ENCODE measurements at regions not wholly inside any gene's neighbourhood (a gene's known extent, or its start where the extent isn't known, plus 50 kb on each side); places are given as distances from the start of the nearest gene placed in this dataset.

- H3K27me3 ChIP-seq (replicated peaks; ENCODE audit: control insufficient read depth, insufficient read depth, low read length, poor library complexity, severe bottlenecking), result no peaks in the 10 kb centered on the region
- no peak for DNase-seq
- H3K27ac ChIP-seq (ENCODE audit: insufficient read depth, low read length, poor library complexity, severe bottlenecking), result no peak overlapping the region
- H3K4me3 ChIP-seq (ENCODE audit: insufficient read depth, low read depth, low read length, poor library complexity, severe bottlenecking), result no peak overlapping the region
- H3K9me3 ChIP-seq (ENCODE audit: control insufficient read depth, low read length), result no peaks in the 10 kb centered on the region
- no peaks in the 10 kb centered on the region for H3K4me1 ChIP-seq (ENCODE audit: control insufficient read depth, insufficient read depth, low read length, poor library complexity, severe bottlenecking)
- no peaks in the 10 kb centered on the region for H3K36me3 ChIP-seq (ENCODE audit: control insufficient read depth, insufficient read depth, low read length)
Measured at GRCh38 chr1:56287721-56288120, 291.6 kb downstream of the PLPP3 start.

GRCh38 chr1:56286956-56287355, 292.4 kb downstream of the PLPP3 start:
- Histone ChIP-seq H3K36me3 (ENCODE audit: control insufficient read depth, insufficient read depth, low read length) (no peaks in the 10 kb centered on the region), H3K27me3 (replicated peaks; ENCODE audit: control insufficient read depth, insufficient read depth, low read length, poor library complexity, severe bottlenecking) (no peaks in the 10 kb centered on the region), H3K4me1 (ENCODE audit: control insufficient read depth, insufficient read depth, low read length, poor library complexity, severe bottlenecking) (no peaks in the 10 kb centered on the region), H3K27ac (ENCODE audit: insufficient read depth, low read length, poor library complexity, severe bottlenecking) (no peak overlapping the region), H3K4me3 (ENCODE audit: insufficient read depth, low read depth, low read length, poor library complexity, severe bottlenecking) (no peak overlapping the region), H3K9me3 (ENCODE audit: control insufficient read depth, low read length) (no peaks in the 10 kb centered on the region)
- no peak for DNase-seq

GRCh38 chr1:56286506-56286905, 292.9 kb downstream of the PLPP3 start:
- H3K4me1 ChIP-seq (ENCODE audit: control insufficient read depth, insufficient read depth, low read length, poor library complexity, severe bottlenecking), result no peaks in the 10 kb centered on the region
- H3K9me3 ChIP-seq (ENCODE audit: control insufficient read depth, low read length), result no peaks in the 10 kb centered on the region
- no peaks in the 10 kb centered on the region for H3K27me3 ChIP-seq (replicated peaks; ENCODE audit: control insufficient read depth, insufficient read depth, low read length, poor library complexity, severe bottlenecking)
- no peak for DNase-seq
- no peaks in the 10 kb centered on the region for H3K36me3 ChIP-seq (ENCODE audit: control insufficient read depth, insufficient read depth, low read length)
- no peak overlapping the region for H3K27ac ChIP-seq (ENCODE audit: insufficient read depth, low read length, poor library complexity, severe bottlenecking)
- H3K4me3 ChIP-seq (ENCODE audit: insufficient read depth, low read depth, low read length, poor library complexity, severe bottlenecking), result no peak overlapping the region

DNA sequence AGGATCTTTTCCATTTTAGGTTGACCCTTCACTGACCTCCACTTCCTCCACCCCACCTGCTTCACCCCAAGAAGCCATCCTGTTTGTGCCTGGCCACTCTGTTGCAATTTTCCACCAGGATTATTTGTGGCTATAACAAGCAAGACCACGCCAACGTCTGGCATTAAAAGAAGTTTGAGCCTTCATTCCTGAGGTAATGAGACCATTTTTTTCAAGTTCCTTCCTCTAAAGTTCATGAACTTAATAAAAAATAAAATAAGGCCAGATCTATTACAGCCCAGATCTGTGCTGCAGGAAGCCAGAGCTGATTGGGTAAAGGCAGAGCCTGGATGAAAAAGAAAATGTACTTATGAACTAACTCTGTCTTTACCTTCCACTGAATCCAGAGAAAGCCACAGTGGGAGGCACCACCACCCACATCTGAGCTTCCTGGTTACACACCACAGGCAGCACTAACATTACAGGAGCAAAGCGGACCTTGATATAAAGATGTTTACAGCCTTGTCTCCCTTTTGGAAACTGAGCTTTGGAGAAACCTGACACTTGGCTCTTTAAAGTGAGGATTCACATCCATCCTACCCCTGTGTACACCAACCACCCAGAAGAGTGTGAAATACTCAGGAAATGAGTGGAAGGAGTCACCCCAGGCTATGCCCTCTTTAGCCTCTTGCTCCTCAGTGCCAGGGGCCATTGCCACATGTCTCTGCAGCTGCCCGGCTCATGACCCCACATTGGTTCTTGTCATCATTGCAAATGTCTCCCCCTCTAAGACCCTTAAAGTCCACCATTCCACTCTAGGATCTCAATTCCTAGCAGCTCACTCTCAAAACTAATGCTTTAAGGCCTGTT, 293.6 kb downstream of the PLPP3 start:
- no peak for DNase-seq
- no peaks in the 10 kb centered on the region for H3K36me3 ChIP-seq (ENCODE audit: control insufficient read depth, insufficient read depth, low read length)
- no peak overlapping the region for H3K27ac ChIP-seq (ENCODE audit: insufficient read depth, low read length, poor library complexity, severe bottlenecking)
- H3K4me3 ChIP-seq (ENCODE audit: insufficient read depth, low read depth, low read length, poor library complexity, severe bottlenecking), result no peak overlapping the region
- H3K27me3 ChIP-seq (replicated peaks; ENCODE audit: control insufficient read depth, insufficient read depth, low read length, poor library complexity, severe bottlenecking), result no peaks in the 10 kb centered on the region
- H3K4me1 ChIP-seq (ENCODE audit: control insufficient read depth, insufficient read depth, low read length, poor library complexity, severe bottlenecking), result no peaks in the 10 kb centered on the region
- H3K9me3 ChIP-seq (ENCODE audit: control insufficient read depth, low read length), result no peaks in the 10 kb centered on the region

GRCh38 chr1:56284928-56285327, 294.4 kb downstream of the PLPP3 start:
- no peak overlapping the region for H3K27ac ChIP-seq (ENCODE audit: insufficient read depth, low read length, poor library complexity, severe bottlenecking)
- no peak for DNase-seq
- no peaks in the 10 kb centered on the region for H3K36me3 ChIP-seq (ENCODE audit: control insufficient read depth, insufficient read depth, low read length)
- H3K4me3 ChIP-seq (ENCODE audit: insufficient read depth, low read depth, low read length, poor library complexity, severe bottlenecking), result no peak overlapping the region
- no peaks in the 10 kb centered on the region for H3K27me3 ChIP-seq (replicated peaks; ENCODE audit: control insufficient read depth, insufficient read depth, low read length, poor library complexity, severe bottlenecking)
- H3K9me3 ChIP-seq (ENCODE audit: control insufficient read depth, low read length), result no peaks in the 10 kb centered on the region
- H3K4me1 ChIP-seq (ENCODE audit: control insufficient read depth, insufficient read depth, low read length, poor library complexity, severe bottlenecking), result no peaks in the 10 kb centered on the region

DNA sequence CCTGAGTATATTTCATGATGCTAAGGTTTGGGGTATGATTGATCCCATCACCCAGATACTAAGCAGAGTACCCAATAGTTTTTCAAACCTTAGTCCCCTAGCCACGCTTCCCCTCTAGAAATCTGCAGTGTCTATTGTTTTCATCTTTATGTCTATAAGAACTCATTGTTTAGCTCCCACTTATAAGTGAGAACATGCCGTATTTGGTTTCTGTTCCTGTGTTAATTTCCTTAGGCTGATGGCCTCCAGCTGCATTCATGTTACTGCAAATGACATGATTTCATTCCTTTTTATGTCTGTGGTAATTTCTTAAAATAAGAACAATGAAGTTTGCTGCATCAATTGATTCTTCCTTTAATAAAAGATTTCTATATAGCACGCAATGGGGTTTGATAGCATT, 301.3 kb downstream of the PLPP3 start:
- H3K36me3 ChIP-seq (ENCODE audit: control insufficient read depth, insufficient read depth, low read length), result no peaks in the 10 kb centered on the region
- no peak overlapping the region for H3K27ac ChIP-seq (ENCODE audit: insufficient read depth, low read length, poor library complexity, severe bottlenecking)
- no peaks in the 10 kb centered on the region for H3K4me1 ChIP-seq (ENCODE audit: control insufficient read depth, insufficient read depth, low read length, poor library complexity, severe bottlenecking)
- H3K27me3 ChIP-seq (replicated peaks; ENCODE audit: control insufficient read depth, insufficient read depth, low read length, poor library complexity, severe bottlenecking), result no peaks in the 10 kb centered on the region
- H3K4me3 ChIP-seq (ENCODE audit: insufficient read depth, low read depth, low read length, poor library complexity, severe bottlenecking), result no peak overlapping the region
- H3K9me3 ChIP-seq (ENCODE audit: control insufficient read depth, low read length), result no peaks in the 10 kb centered on the region
- DNase-seq, result no peak

DNA sequence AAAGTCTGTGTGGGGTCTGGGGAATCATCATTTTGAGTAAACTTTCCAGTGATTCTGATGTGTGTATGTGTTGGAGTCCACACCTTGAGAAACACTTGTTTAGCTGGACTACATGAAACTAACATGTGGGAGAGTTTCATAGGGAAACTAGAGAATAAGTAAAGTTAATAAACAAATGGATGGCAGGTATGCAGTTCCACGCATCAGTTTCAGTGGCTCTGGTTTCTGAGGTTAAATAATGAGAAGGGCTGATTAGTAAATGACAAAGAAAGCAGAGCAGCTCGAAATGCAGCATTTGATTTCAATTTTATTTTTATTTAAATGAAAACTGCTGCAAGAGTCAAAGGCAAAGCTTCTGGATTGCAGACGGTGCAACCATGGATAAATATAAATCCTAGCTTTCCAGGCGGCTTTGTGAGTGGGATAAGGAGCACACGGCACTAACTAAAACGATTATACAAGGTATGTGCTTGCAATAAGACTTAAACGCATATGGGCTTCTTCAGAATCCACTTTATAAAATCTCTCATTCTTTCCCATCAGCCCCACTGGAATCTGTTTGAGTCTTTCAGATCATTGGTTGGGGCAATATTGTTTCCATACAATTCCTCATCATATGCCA, 310.7 kb downstream of the PLPP3 start:
- Histone ChIP-seq H3K36me3 (ENCODE audit: control insufficient read depth, insufficient read depth, low read length) (no peaks in the 10 kb centered on the region), H3K4me1 (ENCODE audit: control insufficient read depth, insufficient read depth, low read length, poor library complexity, severe bottlenecking) (no peaks in the 10 kb centered on the region), H3K4me3 (ENCODE audit: insufficient read depth, low read depth, low read length, poor library complexity, severe bottlenecking) (no peak overlapping the region), H3K27me3 (replicated peaks; ENCODE audit: control insufficient read depth, insufficient read depth, low read length, poor library complexity, severe bottlenecking) (no peaks in the 10 kb centered on the region), H3K27ac (ENCODE audit: insufficient read depth, low read length, poor library complexity, severe bottlenecking) (no peak overlapping the region), H3K9me3 (ENCODE audit: control insufficient read depth, low read length) (no peaks in the 10 kb centered on the region)
- DNase-seq, result no peak

DNA sequence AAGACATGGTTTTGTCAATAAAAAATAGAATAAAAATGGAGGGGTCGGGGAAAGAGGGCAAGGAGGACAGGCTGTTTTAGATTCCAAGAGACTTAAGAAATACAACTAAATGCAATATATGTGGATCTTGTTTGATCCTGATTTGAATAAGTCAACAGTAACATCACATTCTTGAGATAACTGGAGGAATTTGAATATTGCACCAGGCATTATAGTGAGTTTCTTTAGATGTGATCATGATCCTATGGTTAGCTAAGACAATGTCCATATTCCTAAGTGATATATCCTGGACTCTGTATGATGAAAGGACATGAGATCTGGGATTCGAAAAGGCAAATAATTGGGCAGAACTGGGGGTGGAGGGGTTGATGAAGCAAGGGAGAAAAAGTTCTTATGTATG, 311.8 kb downstream of the PLPP3 start:
- Histone ChIP-seq H3K27me3 (replicated peaks; ENCODE audit: control insufficient read depth, insufficient read depth, low read length, poor library complexity, severe bottlenecking) (no peaks in the 10 kb centered on the region), H3K27ac (ENCODE audit: insufficient read depth, low read length, poor library complexity, severe bottlenecking) (no peak overlapping the region), H3K4me1 (ENCODE audit: control insufficient read depth, insufficient read depth, low read length, poor library complexity, severe bottlenecking) (no peaks in the 10 kb centered on the region), H3K36me3 (ENCODE audit: control insufficient read depth, insufficient read depth, low read length) (no peaks in the 10 kb centered on the region), H3K9me3 (ENCODE audit: control insufficient read depth, low read length) (no peaks in the 10 kb centered on the region), H3K4me3 (ENCODE audit: insufficient read depth, low read depth, low read length, poor library complexity, severe bottlenecking) (no peak overlapping the region)
- no peak for DNase-seq

DNA sequence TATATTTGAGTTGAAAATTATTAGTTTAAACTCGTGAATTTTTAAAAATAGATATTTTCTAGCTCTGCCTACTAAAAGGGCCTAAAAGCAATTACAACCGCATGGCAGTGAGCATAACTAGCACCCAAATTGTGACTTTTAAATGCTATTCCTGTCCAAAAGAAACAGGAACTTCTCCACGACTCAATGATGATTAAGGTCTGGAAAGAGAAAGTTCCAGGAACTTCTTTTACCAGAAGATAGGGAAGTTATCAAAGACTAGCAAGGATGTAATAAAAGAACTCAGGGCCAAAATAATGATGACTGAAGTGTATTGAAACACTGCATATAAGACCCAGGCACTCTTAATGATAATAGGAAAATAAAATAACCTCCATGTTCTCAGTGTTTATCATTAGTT, 313.0 kb downstream of the PLPP3 start:
- Histone ChIP-seq H3K27ac (ENCODE audit: insufficient read depth, low read length, poor library complexity, severe bottlenecking) (no peak overlapping the region), H3K27me3 (replicated peaks; ENCODE audit: control insufficient read depth, insufficient read depth, low read length, poor library complexity, severe bottlenecking) (no peaks in the 10 kb centered on the region), H3K9me3 (ENCODE audit: control insufficient read depth, low read length) (no peaks in the 10 kb centered on the region), H3K36me3 (ENCODE audit: control insufficient read depth, insufficient read depth, low read length) (no peaks in the 10 kb centered on the region), H3K4me3 (ENCODE audit: insufficient read depth, low read depth, low read length, poor library complexity, severe bottlenecking) (no peak overlapping the region), H3K4me1 (ENCODE audit: control insufficient read depth, insufficient read depth, low read length, poor library complexity, severe bottlenecking) (no peaks in the 10 kb centered on the region)
- no peak for DNase-seq

DNA sequence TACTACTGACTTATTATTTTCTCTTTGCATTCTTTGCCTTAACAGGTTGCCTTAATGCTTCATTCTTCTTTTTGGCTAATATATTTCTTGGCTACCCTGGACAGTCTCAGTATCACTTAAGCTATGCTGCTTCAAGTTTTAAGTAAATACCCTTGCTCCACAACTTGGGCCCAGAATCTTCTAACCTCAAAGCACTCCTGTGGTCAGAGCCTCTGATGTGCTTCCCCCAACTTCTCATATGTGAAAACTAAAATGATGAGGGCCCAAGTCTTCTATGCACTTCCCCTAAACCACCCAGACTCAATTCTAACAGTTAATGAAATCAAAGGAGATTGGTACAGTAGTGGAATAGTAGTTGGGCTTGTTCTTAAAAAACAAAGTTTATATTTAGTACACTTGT, 314.1 kb downstream of the PLPP3 start:
- no peaks in the 10 kb centered on the region for H3K4me1 ChIP-seq (ENCODE audit: control insufficient read depth, insufficient read depth, low read length, poor library complexity, severe bottlenecking)
- DNase-seq, result no peak
- H3K27me3 ChIP-seq (replicated peaks; ENCODE audit: control insufficient read depth, insufficient read depth, low read length, poor library complexity, severe bottlenecking), result no peaks in the 10 kb centered on the region
- H3K9me3 ChIP-seq (ENCODE audit: control insufficient read depth, low read length), result no peaks in the 10 kb centered on the region
- no peak overlapping the region for H3K4me3 ChIP-seq (ENCODE audit: insufficient read depth, low read depth, low read length, poor library complexity, severe bottlenecking)
- H3K36me3 ChIP-seq (ENCODE audit: control insufficient read depth, insufficient read depth, low read length), result no peaks in the 10 kb centered on the region
- H3K27ac ChIP-seq (ENCODE audit: insufficient read depth, low read length, poor library complexity, severe bottlenecking), result no peak overlapping the region
